ENCODE measurements at regions not wholly inside any gene's neighbourhood (a gene's known extent, or its start where the extent isn't known, plus 50 kb on each side); places are given as distances from the start of the nearest gene placed in this dataset.
A peak's percentile ranks its signal among the peaks of the same experiment; 100 is the strongest.
"Not testable (repeated sequence)": the region's sequence is repeated elsewhere in the genome, so short reads cannot be mapped to it uniquely, and the experiment has no call there.

GRCh38 chr5:119897537-119898370 lies 268.4 kb downstream of the FAM170A start:
- no peak for DNase-seq

GRCh38 chr5:119899981-119900380 lies 270.6 kb downstream of the FAM170A start:
- DNase-seq, result no peak

- DNase-seq, result no peak
Observed at GRCh38 chr5:119902593-119902992, 273.2 kb downstream of the FAM170A start.

GRCh38 chr5:119913425-119913824 lies 284.1 kb downstream of the FAM170A start:
- no peak for DNase-seq

GRCh38 chr5:119919279-119919678 lies 289.9 kb downstream of the FAM170A start:
- no peak for DNase-seq

- no peak for DNase-seq
Observed at GRCh38 chr5:119926301-119926700, 296.9 kb downstream of the FAM170A start.

- no peak for DNase-seq
Observed at GRCh38 chr5:119928974-119929373, 299.6 kb downstream of the FAM170A start.

GRCh38 chr5:119930490-119930889 lies 301.1 kb downstream of the FAM170A start:
- no peak for DNase-seq

- peak; percentile 38 for DNase-seq
Observed at GRCh38 chr5:119943148-119943547, 313.8 kb downstream of the FAM170A start.

GRCh38 chr5:119945691-119946090 lies 316.3 kb downstream of the FAM170A start:
- no peak for DNase-seq

- DNase-seq, result no peak
Observed at GRCh38 chr5:119948162-119948561, 318.8 kb downstream of the FAM170A start.

GRCh38 chr5:119949426-119949999 lies 320.2 kb downstream of the FAM170A start:
- DNase-seq, result no peak

GRCh38 chr5:119951330-119951934 lies 322.1 kb downstream of the FAM170A start:
- DNase-seq, result no peak

GRCh38 chr5:119953474-119953873 lies 324.1 kb downstream of the FAM170A start:
- no peak for DNase-seq

GRCh38 chr5:119954106-119954505 lies 324.7 kb downstream of the FAM170A start:
- DNase-seq, result no peak

GRCh38 chr5:119961993-119962392 lies 332.6 kb downstream of the FAM170A start:
- DNase-seq, result no peak

GRCh38 chr5:119966028-119966427 lies 336.7 kb downstream of the FAM170A start:
- DNase-seq, result no peak

GRCh38 chr5:119968690-119969089 lies 339.3 kb downstream of the FAM170A start:
- DNase-seq, result no peak

GRCh38 chr5:119987077-119987476 lies 357.7 kb downstream of the FAM170A start:
- not testable (repeated sequence) for DNase-seq

GRCh38 chr5:119991625-119992024 lies 362.3 kb downstream of the FAM170A start:
- DNase-seq, result no peak

- no peak for DNase-seq
Observed at GRCh38 chr5:119996128-119996527, 366.8 kb downstream of the FAM170A start.

GRCh38 chr5:120007598-120007997 lies 378.2 kb downstream of the FAM170A start:
- DNase-seq, result no peak

GRCh38 chr5:120012431-120012830 lies 383.1 kb downstream of the FAM170A start:
- no peak for DNase-seq

- DNase-seq, result no peak
Observed at GRCh38 chr5:120014535-120014934, 385.2 kb downstream of the FAM170A start.

Measured in hematopoietic multipotent progenitor cell treated with erythropoietin and hydrocortisone succinate and interleukin-3 and kit ligand, for 4 days (in vitro differentiated cells).